K562 (cell line): ENCODE measurements at regions not wholly inside any gene's neighbourhood (a gene's known extent, or its start where the extent isn't known, plus 50 kb on each side); places are given as distances from the start of the nearest gene placed in this dataset.

ENCODE experiments used
- ATAC-seq: fragments of 200-7000 bp; cut with Tn5 transposase; 3 replicates; pipeline ENCODE4 v1.9.1; 2020; ENCODE audit warnings: moderate library complexity
- BruUV-seq: library from RNA; stranded (reverse); fragments of 400-500 nt; replicated peaks from 2 replicates; lab custom pipeline; 2021; lab: Mats Ljungman, UMichigan
- CTCF ChIA-PET: fragments of 300-600 bp; formaldehyde crosslinking; extraction: SDS; loops from one replicate; lab custom pipeline; 2021; ENCODE audit warnings: low intra/inter-chr PET ratio; lab: Yijun Ruan, JAX
- POLR2A ChIA-PET: fragments of 300-600, 350-650 bp; sonication (Branson Sonifier 250); formaldehyde crosslinking; extraction: SDS; loops from one replicate; lab custom pipeline; 2021; ENCODE audit warnings: antibody characterized with exemption, inconsistent platforms; lab: Yijun Ruan, JAX
- DNase-seq, 4 experiments: peaks; one replicate each; pipeline versions ENCODE4 v3.0.0 to v3.0.0-alpha.2; 2011 to 2018; ENCODE audit warnings: low spot score in 3 of 4, mixed read lengths in 3 of 4; ENCODE audit errors: extremely low read depth in 1 of 4
- FAIRE-seq: peaks from 2 replicates; lab custom pipeline; 2011; peaks lifted over from hg19 to GRCh38; lab: Jason Lieb, UNC
- H2AFZ ChIP-seq: 2 replicates; pipeline ENCODE4 v1.6.0; 2011; ENCODE audit warnings: low read depth, low read length, control low read depth, inconsistent platforms
- H3K27ac ChIP-seq: fragments of 200-600 bp; 3 replicates; pipeline ENCODE4 v1.8.0; 2011; ENCODE audit warnings: low read depth, mild to moderate bottlenecking, control low read depth, inconsistent platforms, low read length, moderate library complexity, mixed read lengths; ENCODE audit errors: extremely low read depth
- H3K27me3 ChIP-seq, 2 experiments: fragments of 300-600 bp in 1 of 2; 2 replicates in 1 of 2; 3 replicates in 1 of 2; pipeline versions ENCODE4 v1.6.0 to v1.8.0; 2011; ENCODE audit warnings: inconsistent platforms in 2 of 2, low read length in 2 of 2, mild to moderate bottlenecking in 1 of 2, mixed read lengths in 1 of 2, moderate library complexity in 1 of 2; ENCODE audit not compliant: control insufficient read depth in 2 of 2, insufficient read depth in 2 of 2
- H3K36me3 ChIP-seq: fragments of 300-600 bp; 3 replicates; pipeline ENCODE4 v1.8.0; 2011; ENCODE audit warnings: mild to moderate bottlenecking, low read length, inconsistent platforms; ENCODE audit not compliant: control insufficient read depth, insufficient read depth
- H3K4me1 ChIP-seq, 2 experiments: fragments of 200-600 bp in 1 of 2; replicated peaks in 1 of 2; 2 replicates in 1 of 2; 3 replicates in 1 of 2; pipeline versions ENCODE4 v1.5.1 to v1.8.0; 2011; ENCODE audit warnings: inconsistent platforms in 2 of 2, low read length in 2 of 2, mild to moderate bottlenecking in 1 of 2, mixed read lengths in 1 of 2, moderate library complexity in 1 of 2; ENCODE audit not compliant: control insufficient read depth in 2 of 2, insufficient read depth in 2 of 2
- H3K4me2 ChIP-seq: 2 replicates; pipeline ENCODE4 v1.6.1; 2011; ENCODE audit warnings: low read length, control low read depth, inconsistent platforms, mixed read lengths; ENCODE audit not compliant: insufficient read depth
- H3K4me3 ChIP-seq: fragments of 200-600 bp; sonication (generic), shearing (Covaris generic); 2 replicates; pipeline ENCODE4 v1.5.1; 2016; ENCODE audit warnings: control low read depth, inconsistent platforms
- H3K79me2 ChIP-seq: fragments of 200-600 bp; 3 replicates; pipeline ENCODE4 v1.8.0; 2011; ENCODE audit warnings: low read length, inconsistent platforms; ENCODE audit not compliant: control insufficient read depth, insufficient read depth
- H3K9ac ChIP-seq, 2 experiments: 2 replicates each; pipeline versions ENCODE4 v1.6.0 to v1.6.1; 2011; ENCODE audit warnings: low read depth in 2 of 2, low read length in 2 of 2, control low read depth in 1 of 2, inconsistent platforms in 1 of 2, mild to moderate bottlenecking in 1 of 2, mixed read lengths in 1 of 2; ENCODE audit not compliant: insufficient read depth in 1 of 2
- H3K9me1 ChIP-seq: one replicate; pipeline ENCODE4 v1.6.0; 2011; ENCODE audit warnings: inconsistent platforms, mild to moderate bottlenecking, low read length, moderate library complexity; ENCODE audit not compliant: control insufficient read depth, insufficient read depth
- H3K9me3 ChIP-seq: replicated peaks from 2 replicates; pipeline ENCODE4 v1.5.1; 2011; ENCODE audit warnings: low read depth, low read length, inconsistent platforms; ENCODE audit not compliant: control insufficient read depth, insufficient read depth
- H4K20me1 ChIP-seq: replicated peaks from 2 replicates; pipeline ENCODE4 v1.6.1; 2011; ENCODE audit warnings: low read length, inconsistent platforms, mixed read lengths; ENCODE audit not compliant: control insufficient read depth, insufficient read depth
- CTBP1 ChIP-seq: fragments of 450-650 bp; IDR thresholded peaks from 2 replicates; pipeline ENCODE4 v1.6.1; 2016; ENCODE audit warnings: borderline replicate concordance
- FUS ChIP-seq: fragments of 200-400 bp; formaldehyde crosslinking; optimal IDR thresholded peaks from 2 replicates; pipeline ENCODE3; 2017; ENCODE audit warnings: low read depth, low read length
- MCM2 ChIP-seq: fragments of 450-650 bp; IDR thresholded peaks from 2 replicates; pipeline ENCODE4 v1.6.1; 2017; ENCODE audit warnings: low read depth, mild to moderate bottlenecking
- RUNX1 ChIP-seq: sonication (generic); IDR thresholded peaks from 2 replicates; pipeline ENCODE4 v1.6.1; 2016; ENCODE audit warnings: antibody characterized with exemption, low read depth
- ZNF253 ChIP-seq: fragments of 250-450 bp; sonication (Bioruptor Pico); conservative IDR thresholded peaks from 2 replicates; pipeline ENCODE4 v1.6.1; 2021; ENCODE audit warnings: mild to moderate bottlenecking
- ZNF583 ChIP-seq: fragments of 250-450 bp; sonication (Bioruptor Pico); IDR thresholded peaks from 2 replicates; pipeline ENCODE4 v1.4.0; 2020
- ZNF589 ChIP-seq: fragments of 200-800 bp; sonication (Bioruptor generic); IDR thresholded peaks from 2 replicates; pipeline ENCODE4 v1.6.1; 2016; ENCODE audit warnings: low read depth, missing genetic modification characterization, missing compliant biosample characterization
- WGBS: fragments of 100-300 bp; shearing (Covaris generic); methylation state at CpG from one replicate; pipeline ENCODE4 v1.1.6; 2016; ENCODE audit warnings: low coverage, mixed read lengths; ENCODE audit not compliant: insufficient coverage; ENCODE audit errors: missing lambda C conversion rate; 5-methylcytosine and 5-hydroxymethylcytosine counted together
- in situ Hi-C: fragments of 300-500 bp; cut with MboI; formaldehyde crosslinking; loops from 4 replicates; pipeline ENCODE4 v1.15.0; 2018; ENCODE audit warnings: inconsistent platforms, mixed read lengths
- intact Hi-C: fragments of 100-400 bp; cut with micrococcal nuclease; formaldehyde crosslinking; loops from 2 replicates; pipeline ENCODE4 v1.14.2; 2022
- TF ChIP-seq, protein P1 (sequence below): fragments of 450-650 bp; IDR thresholded peaks from 2 replicates; pipeline ENCODE4 v1.6.1; 2017; ENCODE audit warnings: antibody characterized with exemption
- TF ChIP-seq, protein P2 (sequence below): fragments of 250-450 bp; sonication (Bioruptor Pico); IDR thresholded peaks from 2 replicates; pipeline ENCODE4 v1.8.0; 2021; ENCODE audit warnings: borderline replicate concordance, mild to moderate bottlenecking, moderate library complexity; ENCODE audit not compliant: poor library complexity, severe bottlenecking
- TF ChIP-seq, protein P3 (sequence below), 2 experiments: fragments of 450-650 bp; IDR thresholded peaks; 2 replicates each; pipeline ENCODE4 v1.6.1; 2016

DNA sequence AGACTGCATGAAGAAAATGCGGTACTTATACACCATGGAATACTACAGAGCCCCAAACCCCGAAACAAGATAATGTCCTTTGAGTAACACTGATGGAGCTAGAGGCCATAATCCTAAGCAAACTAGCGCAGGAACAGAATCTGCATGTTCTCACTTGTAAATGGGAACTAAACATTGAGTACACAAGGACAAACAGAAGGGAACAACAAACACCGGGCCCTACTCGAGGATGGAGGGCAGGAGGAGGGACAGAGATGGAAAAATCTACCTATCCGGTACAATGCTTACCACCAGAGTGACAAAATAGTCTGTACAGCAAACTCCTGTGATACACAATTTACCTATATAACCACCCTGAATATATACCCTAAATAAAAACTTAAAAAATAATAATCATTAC lies 507.9 kb downstream of the IPMK start:
- ChIA-PET POLR2A (no interaction called here), CTCF (no interaction called here)
- Histone ChIP-seq H3K9me3 (no peaks in the 10 kb centered on the region; the same call in 1 of the 2 replicates), H3K4me1 (no peaks in the 10 kb centered on the region), H4K20me1 (no peaks in the 10 kb centered on the region), H3K9me1 (no peaks in the 10 kb centered on the region), H2AFZ (no peak overlapping the region), H3K27ac (no peak overlapping the region), H3K9ac (no peak overlapping the region), H3K79me2 (no peaks in the 10 kb centered on the region), H3K4me3 (no peak overlapping the region), H3K4me2 (no peak overlapping the region), H3K27me3 (no peaks in the 10 kb centered on the region), H3K36me3 (no peaks in the 10 kb centered on the region)
- TF ChIP-seq, protein P1, sequence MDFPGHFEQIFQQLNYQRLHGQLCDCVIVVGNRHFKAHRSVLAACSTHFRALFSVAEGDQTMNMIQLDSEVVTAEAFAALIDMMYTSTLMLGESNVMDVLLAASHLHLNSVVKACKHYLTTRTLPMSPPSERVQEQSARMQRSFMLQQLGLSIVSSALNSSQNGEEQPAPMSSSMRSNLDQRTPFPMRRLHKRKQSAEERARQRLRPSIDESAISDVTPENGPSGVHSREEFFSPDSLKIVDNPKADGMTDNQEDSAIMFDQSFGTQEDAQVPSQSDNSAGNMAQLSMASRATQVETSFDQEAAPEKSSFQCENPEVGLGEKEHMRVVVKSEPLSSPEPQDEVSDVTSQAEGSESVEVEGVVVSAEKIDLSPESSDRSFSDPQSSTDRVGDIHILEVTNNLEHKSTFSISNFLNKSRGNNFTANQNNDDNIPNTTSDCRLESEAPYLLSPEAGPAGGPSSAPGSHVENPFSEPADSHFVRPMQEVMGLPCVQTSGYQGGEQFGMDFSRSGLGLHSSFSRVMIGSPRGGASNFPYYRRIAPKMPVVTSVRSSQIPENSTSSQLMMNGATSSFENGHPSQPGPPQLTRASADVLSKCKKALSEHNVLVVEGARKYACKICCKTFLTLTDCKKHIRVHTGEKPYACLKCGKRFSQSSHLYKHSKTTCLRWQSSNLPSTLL: no peak
- TF ChIP-seq MCM2 (no peak), ZNF589 (CRISPR knock-in tag) (no peak), FUS (no peak), ZNF253 (CRISPR knock-in tag) (no peak), CTBP1 (no peak), RUNX1 (no peak), ZNF583 (CRISPR knock-in tag) (no peak)
- TF ChIP-seq, protein P2, sequence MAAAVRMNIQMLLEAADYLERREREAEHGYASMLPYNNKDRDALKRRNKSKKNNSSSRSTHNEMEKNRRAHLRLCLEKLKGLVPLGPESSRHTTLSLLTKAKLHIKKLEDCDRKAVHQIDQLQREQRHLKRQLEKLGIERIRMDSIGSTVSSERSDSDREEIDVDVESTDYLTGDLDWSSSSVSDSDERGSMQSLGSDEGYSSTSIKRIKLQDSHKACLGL: no peak
- TF ChIP-seq, protein P3, sequence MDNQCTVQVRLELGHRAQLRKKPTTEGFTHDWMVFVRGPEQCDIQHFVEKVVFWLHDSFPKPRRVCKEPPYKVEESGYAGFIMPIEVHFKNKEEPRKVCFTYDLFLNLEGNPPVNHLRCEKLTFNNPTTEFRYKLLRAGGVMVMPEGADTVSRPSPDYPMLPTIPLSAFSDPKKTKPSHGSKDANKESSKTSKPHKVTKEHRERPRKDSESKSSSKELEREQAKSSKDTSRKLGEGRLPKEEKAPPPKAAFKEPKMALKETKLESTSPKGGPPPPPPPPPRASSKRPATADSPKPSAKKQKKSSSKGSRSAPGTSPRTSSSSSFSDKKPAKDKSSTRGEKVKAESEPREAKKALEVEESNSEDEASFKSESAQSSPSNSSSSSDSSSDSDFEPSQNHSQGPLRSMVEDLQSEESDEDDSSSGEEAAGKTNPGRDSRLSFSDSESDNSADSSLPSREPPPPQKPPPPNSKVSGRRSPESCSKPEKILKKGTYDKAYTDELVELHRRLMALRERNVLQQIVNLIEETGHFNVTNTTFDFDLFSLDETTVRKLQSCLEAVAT (IDR thresholded peaks at IDR 0.05): no peak
- no TSS peak for BruUV-seq
- DNase-seq: no peak
- intact Hi-C loops: no loop called here
- in situ Hi-C loops: no loop called here
- FAIRE-seq: no peak
- no peak for ATAC-seq
- 0% methylated on average over 6 of the region's 6 CpGs for WGBS
